SU-DHL-6 (cell line): ENCODE measurements at regions not wholly inside any gene's neighbourhood (a gene's known extent, or its start where the extent isn't known, plus 50 kb on each side); places are given as distances from the start of the nearest gene placed in this dataset.

Experiments
- CTCF ChIP-seq: fragments of 200-600 bp; sonication (generic); IDR thresholded peaks from one replicate; pipeline ENCODE4 v1.5.1; 2017; ENCODE audit warnings: antibody characterized with exemption, mild to moderate bottlenecking, low read length, moderate library complexity; ENCODE audit not compliant: insufficient read depth, poor library complexity, severe bottlenecking
- EZH2phosphoT487 ChIP-seq: fragments of 200-600 bp; sonication (generic), shearing (Covaris generic); conservative IDR thresholded peaks from 2 replicates; pipeline ENCODE4 v1.6.1; 2018; ENCODE audit warnings: mild to moderate bottlenecking, antibody characterized with exemption, low read length, moderate library complexity, mixed read lengths

GRCh38 chr6:134468633-134469032 lies 150.7 kb upstream of the SGK1 start:
- TF ChIP-seq CTCF: no peak
- TF ChIP-seq EZH2phosphoT487: no peak
